ENCODE measurements at regions not wholly inside any gene's neighbourhood (a gene's known extent, or its start where the extent isn't known, plus 50 kb on each side); places are given as distances from the start of the nearest gene placed in this dataset.
"Not testable (repeated sequence)": the region's sequence is repeated elsewhere in the genome, so short reads cannot be mapped to it uniquely, and the experiment has no call there.

- DNase-seq (ENCODE audit: low spot score): not testable (repeated sequence)
These were observed 157.7 kb downstream of the GIPC2 start for GRCh38 chr1:78203410-78203982.

GRCh38 chr1:78210175-78210574 lies 164.4 kb downstream of the GIPC2 start:
- DNase-seq (ENCODE audit: low spot score): no peak
- no peak for TF ChIP-seq CTCF (IDR thresholded peaks at IDR 0.05; ENCODE audit: extremely low read depth, missing control alignments)

- TF ChIP-seq CTCF (IDR thresholded peaks at IDR 0.05; ENCODE audit: extremely low read depth, missing control alignments): no peak
- DNase-seq (ENCODE audit: low spot score): no peak
These were observed 165.8 kb downstream of the GIPC2 start for GRCh38 chr1:78211483-78212092.

GRCh38 chr1:78214334-78214733 lies 168.6 kb downstream of the GIPC2 start:
- no peak for TF ChIP-seq CTCF (IDR thresholded peaks at IDR 0.05; ENCODE audit: extremely low read depth, missing control alignments)

GRCh38 chr1:78222225-78222959 lies 176.6 kb downstream of the GIPC2 start:
- no peak for TF ChIP-seq CTCF (IDR thresholded peaks at IDR 0.05; ENCODE audit: extremely low read depth, missing control alignments)

More at GRCh38 chr1:78214334-78214733, 168.6 kb downstream of the GIPC2 start:
- no peak for DNase-seq (ENCODE audit: low spot score)

GRCh38 chr1:78222960-78223358 lies 177.2 kb downstream of the GIPC2 start:
- DNase-seq (ENCODE audit: low spot score): no peak
- no peak for TF ChIP-seq CTCF (IDR thresholded peaks at IDR 0.05; ENCODE audit: extremely low read depth, missing control alignments)

More at GRCh38 chr1:78222225-78222959, 176.6 kb downstream of the GIPC2 start:
- DNase-seq (ENCODE audit: low spot score): no peak

GRCh38 chr1:78223417-78224215 lies 177.8 kb downstream of the GIPC2 start:
- no peak for TF ChIP-seq CTCF (IDR thresholded peaks at IDR 0.05; ENCODE audit: extremely low read depth, missing control alignments)
- DNase-seq (ENCODE audit: low spot score): no peak
